ENCODE measurements at regions not wholly inside any gene's neighbourhood (a gene's known extent, or its start where the extent isn't known, plus 50 kb on each side); places are given as distances from the start of the nearest gene placed in this dataset.

DNA sequence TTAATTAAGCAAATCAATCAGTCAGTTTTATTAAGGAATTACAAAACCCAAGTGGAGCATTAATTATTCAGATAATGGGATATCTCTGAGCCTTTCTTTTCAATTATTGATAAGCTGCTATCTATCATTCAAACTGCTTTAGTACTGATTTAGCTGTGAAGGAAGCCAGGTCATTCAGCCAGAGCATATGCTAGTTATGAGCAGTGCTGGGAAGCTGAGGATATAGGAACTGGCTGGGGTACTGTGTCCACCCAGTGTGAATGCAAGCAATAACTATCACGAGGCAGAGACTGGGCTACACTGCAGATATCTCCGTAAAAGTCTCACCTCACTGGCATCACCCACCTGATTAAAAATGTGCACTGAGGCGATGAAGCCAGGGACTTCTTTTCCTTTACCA lies 496.7 kb upstream of the PIK3C3 start:
- DNase-seq (ENCODE audit: low spot score): no peak

DNA sequence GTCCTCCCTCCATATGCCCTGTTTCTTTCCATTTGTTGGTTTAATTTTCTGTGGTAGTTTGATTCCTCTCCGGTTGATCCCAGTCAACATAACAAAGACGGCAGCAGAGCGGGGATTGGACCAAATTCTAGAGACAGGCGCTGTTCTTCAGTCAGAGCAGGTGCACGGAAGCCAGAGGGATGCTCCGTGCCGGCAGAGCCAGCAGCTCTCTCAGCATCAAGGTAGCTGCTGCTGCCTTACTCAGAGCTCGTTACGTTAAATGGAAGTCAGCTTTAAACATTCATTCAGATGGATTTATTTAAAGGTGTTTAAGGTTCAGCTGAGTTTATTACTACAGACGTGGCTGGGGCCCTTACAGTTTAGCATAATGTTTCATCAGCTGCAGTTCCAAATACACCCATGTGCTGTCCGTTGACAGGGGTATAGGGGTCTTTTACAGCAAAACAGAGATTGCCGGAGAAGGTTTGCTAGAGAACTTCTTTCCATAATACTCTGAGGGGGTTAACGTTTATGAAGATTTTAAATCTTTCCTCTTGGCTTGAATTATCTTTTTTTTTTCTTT lies 497.2 kb upstream of the PIK3C3 start:
- DNase-seq (ENCODE audit: low spot score): no peak

DNA sequence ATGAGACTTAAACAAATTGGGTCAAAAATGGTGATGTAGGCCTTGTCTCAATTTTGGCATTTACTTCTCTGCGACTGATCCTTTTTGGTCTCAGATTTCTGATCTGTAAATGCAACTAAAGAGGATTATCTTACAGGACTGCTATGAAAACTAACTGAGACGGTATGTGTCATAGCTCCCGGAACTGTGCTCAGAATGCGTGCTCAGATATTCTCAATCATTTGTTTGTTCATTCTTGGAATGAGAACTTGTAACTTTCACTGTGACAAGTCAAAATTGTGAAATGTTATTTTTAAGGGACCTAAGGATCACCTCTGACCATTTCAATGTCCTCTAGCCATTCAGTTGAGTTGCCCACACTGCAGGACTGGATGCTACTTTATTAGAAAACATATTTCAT lies 498.2 kb upstream of the PIK3C3 start:
- no peak for DNase-seq (ENCODE audit: low spot score)

DNA sequence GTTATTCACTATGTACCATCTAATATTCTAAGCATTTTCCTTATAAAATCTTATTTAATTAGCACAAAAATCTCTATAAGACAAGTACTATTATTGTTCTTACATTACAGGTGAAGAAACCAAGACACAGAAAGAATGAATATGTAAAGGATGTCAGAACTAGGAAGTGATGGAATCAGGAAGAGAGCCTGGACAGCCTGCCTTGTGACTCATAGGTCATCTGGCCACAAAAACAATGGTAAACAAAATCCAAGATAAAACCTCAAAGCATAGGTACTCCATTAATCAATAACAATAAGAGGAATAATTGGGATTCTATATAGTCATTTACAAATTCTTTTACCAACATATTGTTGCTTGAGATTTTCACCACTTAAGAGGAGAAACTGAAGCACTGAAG lies 505.4 kb upstream of the PIK3C3 start:
- DNase-seq (ENCODE audit: low spot score): no peak

DNA sequence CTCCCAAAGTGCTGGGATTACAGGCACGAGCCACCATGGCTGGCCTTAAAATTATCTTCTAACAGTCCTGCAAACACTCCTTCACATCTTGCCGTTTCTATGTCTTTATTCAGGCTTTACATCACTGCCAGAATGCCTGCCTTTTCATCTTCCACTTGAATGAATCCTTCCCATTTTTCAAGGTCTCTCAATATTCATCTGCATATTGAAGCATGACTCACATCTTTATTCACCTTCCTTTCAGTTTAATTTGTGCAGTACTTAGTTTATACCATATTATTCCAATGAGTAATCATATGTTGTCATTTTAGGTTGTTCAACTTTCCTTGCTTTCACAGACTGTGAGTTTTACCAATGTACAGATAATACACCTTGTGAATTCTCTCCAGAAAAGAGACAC lies 510.1 kb upstream of the PIK3C3 start:
- DNase-seq (ENCODE audit: low spot score): no peak

DNA sequence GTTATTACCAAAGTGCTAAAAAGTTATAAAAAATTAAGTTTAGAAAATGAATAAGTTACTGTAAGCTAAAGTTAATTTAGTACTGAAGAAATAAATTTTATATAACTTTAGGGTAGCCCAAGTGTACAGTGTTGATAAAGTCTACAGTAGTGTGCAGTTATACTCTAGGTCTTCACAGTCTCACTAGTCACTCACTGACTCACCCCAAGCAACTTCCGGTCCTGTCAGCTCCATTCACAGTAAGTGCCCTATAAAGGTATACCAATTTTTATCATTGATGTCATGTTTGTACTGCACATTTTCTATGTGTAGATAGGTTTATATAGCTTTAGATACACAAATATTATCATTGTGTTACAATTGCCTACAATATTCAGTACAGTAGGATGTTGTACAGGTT lies 518.3 kb upstream of the PIK3C3 start:
- DNase-seq (ENCODE audit: low spot score): no peak

DNA sequence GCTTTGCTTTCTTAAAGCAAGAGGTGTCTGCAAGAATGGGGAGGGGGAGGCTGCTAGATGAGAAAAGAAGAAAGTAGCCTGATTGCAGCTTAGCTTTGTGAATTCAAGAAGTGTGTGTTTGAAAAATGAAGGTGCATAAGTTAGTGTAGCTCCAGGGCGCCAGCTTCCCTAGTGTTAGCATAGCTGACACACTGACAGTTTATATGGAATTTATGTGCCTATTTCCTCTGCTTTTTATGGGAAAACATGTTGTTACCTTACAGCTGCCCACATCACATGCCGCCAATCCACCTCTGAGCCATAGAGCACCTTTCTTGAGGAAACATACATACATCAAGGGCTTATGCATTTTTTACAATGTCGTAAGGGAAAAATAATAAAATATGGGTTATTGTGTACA lies 536.4 kb upstream of the PIK3C3 start:
- DNase-seq (ENCODE audit: low spot score): no peak

DNA sequence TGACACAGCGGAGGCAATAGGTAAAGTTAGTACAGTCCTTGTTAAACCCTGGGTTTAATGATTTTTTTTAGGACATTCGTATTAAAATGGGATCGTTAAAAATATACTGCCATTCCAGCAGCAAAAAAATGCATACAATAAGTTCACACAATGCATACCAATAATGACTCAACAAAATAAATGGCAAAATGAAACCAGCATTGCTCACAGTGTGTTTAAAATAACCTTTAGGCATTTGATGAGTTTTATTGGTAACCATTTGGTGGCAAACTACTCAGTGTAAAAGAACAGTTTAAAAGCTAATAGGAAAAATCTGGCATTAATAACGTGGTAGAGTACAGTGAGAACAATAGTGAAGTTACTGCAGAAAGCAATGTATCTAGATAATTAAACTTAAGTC lies 539.0 kb upstream of the PIK3C3 start:
- DNase-seq (ENCODE audit: low spot score): no peak

DNA sequence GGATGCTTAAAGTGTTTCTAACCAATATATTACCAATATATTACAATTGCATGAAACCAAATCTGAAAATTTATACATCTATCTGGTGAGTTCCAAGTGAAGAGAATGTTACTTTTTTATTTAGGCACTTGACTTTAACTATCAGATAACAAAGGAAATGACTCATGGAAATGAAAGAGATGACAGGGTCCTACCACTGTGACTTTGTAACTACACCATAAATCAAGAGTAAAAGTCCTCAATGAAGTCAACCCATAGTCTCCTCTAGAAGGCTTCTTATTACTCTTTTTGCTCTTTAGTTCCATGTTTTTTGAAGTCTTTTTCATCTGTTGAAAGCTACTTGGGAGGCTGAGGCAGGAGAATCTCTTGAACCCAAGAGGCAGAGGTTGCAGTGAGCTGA lies 545.0 kb upstream of the PIK3C3 start:
- no peak for DNase-seq (ENCODE audit: low spot score)

DNA sequence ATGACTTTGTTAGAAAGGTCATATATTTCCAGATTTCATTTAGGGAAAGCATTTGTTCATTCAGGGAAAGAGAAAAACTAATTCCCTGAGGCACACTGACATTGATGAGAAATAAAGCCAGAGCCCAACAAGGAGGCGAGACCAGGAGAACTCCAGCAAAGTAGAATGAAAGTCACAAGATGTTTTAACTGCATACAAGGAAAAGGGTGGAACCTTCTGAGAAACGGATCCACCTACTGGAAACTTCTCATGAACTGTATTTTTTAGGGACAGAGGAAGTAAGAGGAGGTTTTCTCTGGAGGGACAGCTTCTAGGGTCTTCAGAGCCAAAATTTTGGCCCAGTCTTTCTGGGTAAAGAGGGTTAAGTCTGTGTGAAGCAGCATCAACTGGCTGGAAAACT lies 548.2 kb upstream of the PIK3C3 start:
- no peak for DNase-seq (ENCODE audit: low spot score)

DNA sequence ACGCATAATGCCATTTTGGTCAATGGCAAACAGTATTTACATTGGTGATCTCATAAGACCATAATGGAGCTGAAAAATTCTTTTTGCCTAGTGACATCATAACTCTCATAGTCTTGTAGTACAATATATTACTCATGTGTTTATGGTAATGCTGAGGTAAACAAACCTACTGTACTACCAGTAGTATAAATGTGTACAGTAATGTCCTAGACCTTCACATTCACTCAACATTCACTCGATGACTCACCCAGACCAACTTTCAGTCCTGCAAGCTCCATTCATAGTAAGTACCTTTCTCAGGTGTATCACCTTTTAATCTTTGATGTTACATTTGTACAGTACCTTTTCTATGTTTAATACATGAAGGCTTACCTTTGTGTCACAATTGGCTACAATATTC lies 558.2 kb upstream of the PIK3C3 start:
- DNase-seq (ENCODE audit: low spot score): no peak

DNA sequence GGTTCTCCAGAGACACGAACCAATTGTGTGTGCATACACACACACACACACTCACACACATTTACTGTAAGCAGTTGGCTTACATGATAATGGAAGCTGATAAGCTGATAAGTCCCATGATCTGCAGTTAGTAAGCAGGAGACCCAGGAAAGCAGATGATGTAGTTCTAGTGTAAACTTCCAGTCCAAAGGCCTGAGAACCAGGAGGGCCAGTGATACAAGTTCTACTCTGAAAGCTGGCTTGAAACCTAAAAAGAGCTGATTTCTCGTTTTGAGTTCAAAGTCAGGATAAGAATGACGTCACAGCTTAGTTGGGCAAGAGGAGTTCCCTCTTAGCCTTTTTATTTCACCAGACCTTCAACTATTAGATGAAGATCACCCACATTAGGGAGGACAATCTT lies 558.8 kb upstream of the PIK3C3 start:
- no peak for DNase-seq (ENCODE audit: low spot score)

DNA sequence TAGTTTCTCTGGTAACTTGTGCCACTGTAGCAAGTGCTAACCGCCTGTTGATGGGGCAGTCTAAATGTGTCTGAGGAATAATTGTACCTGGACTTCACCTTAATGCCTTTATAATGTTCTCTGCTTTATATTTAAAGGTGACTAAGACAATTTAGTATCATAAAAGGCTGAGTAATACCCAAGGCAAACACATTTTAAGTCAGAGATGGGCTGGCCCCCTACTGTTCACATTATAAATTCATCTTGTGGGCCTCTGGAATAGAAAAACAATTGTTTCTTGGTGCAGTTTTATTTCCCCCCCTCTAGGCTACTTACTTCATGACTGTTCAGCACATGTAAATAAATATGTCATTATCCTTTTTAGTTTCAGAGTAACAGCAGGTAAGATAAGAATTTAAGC lies 559.3 kb upstream of the PIK3C3 start:
- no peak for DNase-seq (ENCODE audit: low spot score)

DNA sequence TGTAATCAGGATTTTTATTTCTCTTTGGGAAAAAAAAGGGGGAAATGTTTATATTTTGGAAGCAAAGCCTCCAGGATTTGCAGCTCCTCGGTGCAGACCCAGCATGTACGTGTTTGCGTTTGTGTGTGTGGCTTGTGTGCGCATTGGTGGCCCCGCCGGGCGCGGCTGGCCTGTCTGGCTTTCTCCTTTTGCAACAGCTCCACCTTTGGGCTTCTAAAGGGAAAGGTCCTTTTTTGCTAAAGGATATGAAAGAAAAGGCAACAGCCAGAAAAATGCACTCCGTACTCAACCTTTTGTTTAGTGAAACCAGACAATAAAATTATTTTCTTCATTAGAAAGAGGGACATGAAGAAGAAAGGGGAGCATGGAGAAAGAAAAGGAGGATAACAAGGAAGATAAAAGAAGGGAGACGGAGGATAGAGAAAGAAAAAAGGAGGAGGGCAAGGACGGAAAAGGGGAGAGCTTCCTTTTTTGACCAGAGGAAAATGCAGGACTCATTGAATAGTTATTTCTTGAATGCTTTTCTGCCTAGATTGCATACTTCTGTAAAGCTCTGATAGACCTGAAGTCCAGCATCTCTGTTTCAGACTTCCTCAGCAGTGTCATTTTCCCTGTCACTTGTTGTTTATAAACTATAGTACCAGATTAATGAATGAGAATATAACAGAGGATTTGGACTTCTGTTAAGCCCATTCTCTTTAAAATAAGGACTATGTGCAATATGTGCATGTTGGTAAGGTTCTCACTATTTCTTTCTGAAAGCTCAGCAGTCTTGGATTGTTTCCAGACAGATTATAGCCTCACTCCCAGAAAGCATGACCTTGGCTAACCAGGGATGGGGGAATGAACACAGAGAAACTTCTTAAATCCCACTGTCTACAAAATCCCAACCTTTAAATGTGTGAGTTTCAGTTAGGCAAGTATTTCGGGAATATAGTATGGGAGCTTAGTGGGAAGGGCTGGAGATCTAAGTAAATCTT lies 563.1 kb upstream of the PIK3C3 start:
- DNase-seq (ENCODE audit: low spot score): peak; percentile 26

DNA sequence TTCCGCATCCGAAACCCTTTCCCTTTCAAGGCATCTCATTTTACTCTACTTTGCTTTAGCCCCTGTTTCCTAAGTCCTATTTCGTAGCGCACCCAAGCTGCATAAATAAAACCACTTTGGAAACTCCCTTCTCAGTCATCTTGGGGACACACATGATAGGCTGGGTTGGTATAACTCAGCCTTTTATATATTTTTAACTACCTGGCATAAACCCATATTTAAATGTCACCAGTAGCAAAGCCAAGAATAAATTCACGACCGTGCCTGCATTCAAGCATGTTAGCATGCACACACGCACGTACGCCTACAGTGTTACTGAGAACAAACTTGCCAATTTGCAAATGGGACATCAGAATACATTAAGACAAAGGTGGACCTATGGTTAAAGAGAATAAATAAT lies 564.7 kb upstream of the PIK3C3 start:
- DNase-seq (ENCODE audit: low spot score): no peak

DNA sequence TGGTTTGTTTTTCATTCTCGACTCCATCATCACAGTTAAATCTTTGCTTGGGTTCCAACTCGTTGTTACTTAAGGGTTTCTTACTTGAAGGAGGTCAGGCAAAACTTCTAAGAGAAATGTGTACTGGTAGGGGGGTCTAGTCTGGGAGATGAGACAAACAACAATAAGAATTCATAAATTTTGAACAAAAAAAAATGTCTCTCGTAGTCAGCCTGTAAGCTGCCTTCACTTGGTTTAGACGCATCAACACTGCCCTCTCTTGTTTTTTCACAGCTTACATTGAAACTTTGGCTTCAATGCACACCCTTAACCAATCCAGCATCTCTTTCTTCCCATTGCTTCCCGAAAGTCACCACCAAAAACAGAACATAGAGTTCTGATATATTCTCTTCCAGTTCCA lies 576.4 kb upstream of the PIK3C3 start:
- peak; percentile 5 for DNase-seq (ENCODE audit: low spot score)

DNA sequence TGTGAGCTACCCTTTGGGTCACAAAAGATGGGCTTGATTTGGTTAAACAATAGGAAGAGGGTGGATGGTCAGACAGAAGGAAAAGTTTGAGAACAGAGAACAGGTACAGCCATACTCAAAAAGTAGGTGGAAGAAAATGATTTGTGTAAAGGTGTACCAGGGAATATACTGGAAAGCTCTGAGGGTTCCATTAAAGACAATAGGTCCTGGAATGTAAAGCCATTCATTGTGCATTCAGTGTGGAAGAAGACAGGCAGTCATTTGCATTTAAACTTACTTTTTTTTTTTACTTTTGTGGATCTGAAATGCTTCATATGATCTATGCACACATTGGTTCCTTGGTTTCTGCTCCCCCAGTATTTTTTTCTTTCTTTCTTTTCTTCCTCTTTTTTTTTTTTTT lies 581.4 kb upstream of the PIK3C3 start:
- no peak for DNase-seq (ENCODE audit: low spot score)

DNA sequence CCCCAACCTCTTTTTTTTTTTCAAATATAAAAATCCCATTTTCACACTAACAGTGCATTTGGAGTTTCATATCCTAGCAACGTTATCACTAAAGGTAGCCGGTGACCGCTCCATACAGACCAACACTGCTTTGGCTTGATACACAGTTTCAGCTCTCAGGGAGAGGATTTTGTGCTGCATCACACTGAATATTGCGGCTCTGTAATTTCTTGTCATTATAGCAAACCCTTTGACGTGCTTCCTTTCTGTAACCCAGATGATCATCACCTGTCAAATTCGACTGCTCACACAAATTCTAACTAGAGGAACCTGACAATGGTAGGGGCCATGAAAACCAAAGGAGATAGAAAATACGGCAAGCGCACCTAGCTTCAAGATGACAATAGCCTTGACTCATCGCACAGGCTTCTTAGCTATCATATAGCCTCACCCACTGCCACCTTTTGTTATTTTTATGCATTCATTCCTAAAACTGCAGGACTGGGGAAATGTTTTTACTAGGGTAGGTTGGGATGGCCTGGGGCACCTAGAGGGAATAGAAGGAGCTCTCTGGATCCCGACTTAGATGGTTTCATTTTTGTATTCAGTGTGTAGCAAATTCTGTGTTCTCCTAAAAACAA lies 582.9 kb upstream of the PIK3C3 start:
- no peak for DNase-seq (ENCODE audit: low spot score)

DNA sequence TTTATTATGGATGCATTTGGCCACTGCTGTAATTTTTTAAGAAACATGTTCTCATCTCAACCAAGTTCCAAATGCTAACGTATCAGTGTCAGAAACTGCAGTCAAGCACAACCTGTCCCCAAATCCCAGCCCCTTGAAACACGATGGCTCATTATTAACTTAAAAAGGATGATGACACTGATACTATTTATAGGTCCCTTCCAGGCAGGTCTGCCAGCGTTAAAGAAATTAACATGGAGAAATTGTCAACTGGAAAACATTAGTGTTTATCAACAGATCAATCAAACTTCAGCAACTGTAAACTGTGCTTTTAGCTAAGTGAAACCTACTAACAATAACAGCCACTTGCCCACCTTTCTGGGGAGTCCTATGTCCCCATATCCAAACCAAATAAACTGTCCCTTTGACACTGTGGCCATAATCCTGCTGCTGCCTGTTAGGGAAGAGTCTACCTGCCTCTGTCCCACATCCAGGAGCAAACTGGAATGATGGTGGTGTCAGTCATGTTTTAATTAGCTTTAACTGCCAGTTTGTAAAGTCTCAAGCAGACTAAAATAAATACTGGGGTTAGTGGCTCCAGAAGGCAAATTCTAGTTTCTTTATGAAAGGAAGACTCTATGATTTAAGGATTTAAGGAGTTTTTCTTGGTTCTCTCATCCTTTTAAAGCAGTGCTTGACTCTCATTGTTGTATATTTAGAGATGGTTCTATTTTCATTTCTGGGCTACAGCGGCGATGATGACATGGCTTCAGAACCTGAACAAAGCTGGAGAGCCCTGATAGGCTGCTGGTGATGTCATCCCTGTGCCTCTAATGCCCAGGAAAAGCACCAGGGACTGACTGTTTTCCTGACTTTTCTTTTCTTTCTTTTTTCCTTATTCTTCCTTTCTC lies 583.6 kb upstream of the PIK3C3 start:
- DNase-seq (ENCODE audit: low spot score): no peak

DNA sequence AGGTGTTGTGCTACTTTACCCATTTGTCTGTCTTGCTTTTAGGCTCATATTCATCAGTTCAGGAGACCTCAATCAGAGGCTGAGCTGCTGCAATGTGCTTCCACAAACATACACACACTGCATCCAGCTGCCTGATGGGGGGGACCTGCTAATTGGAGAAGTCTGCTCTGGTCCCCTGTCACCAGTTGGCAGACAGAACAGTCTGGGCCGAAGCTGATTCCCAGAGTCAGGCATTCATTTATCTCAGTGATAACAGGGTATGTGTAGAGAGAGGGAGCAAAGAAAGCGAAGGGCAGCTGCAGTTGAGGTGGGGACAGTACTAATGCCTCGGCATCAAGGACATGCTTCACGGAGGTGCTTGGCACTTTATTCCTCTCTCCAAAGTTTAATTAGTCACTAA lies 584.3 kb upstream of the PIK3C3 start:
- DNase-seq (ENCODE audit: low spot score): no peak

DNA sequence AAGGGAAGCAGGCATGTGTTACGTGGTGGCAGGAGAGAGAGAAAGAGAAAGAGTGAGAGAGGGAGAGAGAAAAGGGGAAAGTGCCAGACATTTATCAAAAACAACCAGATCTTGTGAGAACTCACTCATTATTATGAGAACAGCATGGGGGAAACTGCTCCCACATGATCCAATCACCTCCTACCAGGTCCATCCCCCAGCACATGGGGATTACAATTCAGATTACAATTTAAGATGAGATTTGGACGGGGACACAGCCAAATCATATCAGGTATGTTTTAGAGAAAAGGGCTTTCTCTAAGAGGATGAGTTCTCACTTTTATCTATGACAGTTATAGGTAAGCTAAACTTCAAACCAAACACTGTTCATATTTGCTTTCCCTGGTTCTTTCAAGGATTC lies 597.3 kb upstream of the PIK3C3 start:
- DNase-seq (ENCODE audit: low spot score): no peak

DNA sequence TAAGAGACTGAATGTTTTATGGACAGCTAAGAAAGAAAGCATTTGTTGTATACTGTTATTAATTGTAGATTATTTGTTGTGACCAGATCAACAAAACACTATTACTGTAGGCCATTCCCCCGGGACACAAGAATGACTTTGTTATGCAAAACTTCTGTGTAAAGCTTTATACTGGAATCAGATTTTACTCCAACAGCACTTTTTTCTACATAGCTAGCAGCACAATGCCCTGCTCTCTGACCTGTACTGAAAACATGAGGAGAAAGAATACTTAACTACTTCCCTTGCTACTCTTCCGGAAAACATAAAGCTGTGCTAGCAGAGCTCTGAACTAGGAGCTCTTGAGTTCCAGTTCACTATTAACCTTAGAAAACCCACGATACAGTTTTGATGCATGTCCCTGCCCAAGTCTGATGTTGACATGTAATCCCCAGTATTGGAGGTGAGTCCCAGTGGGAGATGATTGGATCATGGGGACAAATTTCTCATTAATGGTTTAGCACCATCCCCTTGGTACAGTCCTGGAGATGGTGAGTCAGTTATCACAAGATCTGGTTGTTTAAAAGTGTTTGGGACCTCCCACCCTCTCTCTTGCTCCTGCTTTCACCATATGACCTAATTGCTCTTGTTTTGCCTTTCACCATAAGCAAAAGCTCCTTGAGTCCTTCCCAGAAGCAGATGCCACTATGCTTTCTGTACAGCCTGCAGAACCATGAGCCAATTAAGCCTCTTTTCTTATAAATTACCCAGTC lies 601.1 kb upstream of the PIK3C3 start:
- DNase-seq (ENCODE audit: low spot score): no peak

All from globus pallidus (tissue), 1 donor.